Dendritic cell treated with granulocyte-macrophage colony-stimulating factor and Interleukin-4, amounts not matched to agents 40 ng/mL and 50 ng/mL, for 4 days (primary cell): ENCODE measurements at regions not wholly inside any gene's neighbourhood (a gene's known extent, or its start where the extent isn't known, plus 50 kb on each side); places are given as distances from the start of the nearest gene placed in this dataset.
"Not testable (repeated sequence)": the region's sequence is repeated elsewhere in the genome, so short reads cannot be mapped to it uniquely, and the experiment has no call there.

Experiments used
- H3K27ac Mint-ChIP-seq: one replicate; pipeline ENCODE4 v1.8.0; 2022; ENCODE audit warnings: mild to moderate bottlenecking, mixed read lengths
- H3K27me3 Mint-ChIP-seq: one replicate; pipeline ENCODE4 v1.8.0; 2022; ENCODE audit warnings: mild to moderate bottlenecking, mixed read lengths
- H3K36me3 Mint-ChIP-seq: one replicate; pipeline ENCODE4 v1.8.0; 2022; ENCODE audit warnings: low read depth, mixed read lengths
- H3K4me1 Mint-ChIP-seq: one replicate; pipeline ENCODE4 v1.8.0; 2022; ENCODE audit warnings: low read depth, mixed read lengths
- H3K4me3 Mint-ChIP-seq: one replicate; pipeline ENCODE4 v1.8.0; 2022; ENCODE audit warnings: mild to moderate bottlenecking, moderate library complexity, mixed read lengths
- H3K9me3 Mint-ChIP-seq: one replicate; pipeline ENCODE4 v1.8.0; 2022; ENCODE audit warnings: mixed read lengths
- intact Hi-C: fragments of 100-400 bp; cut with micrococcal nuclease; formaldehyde crosslinking; loops from one replicate; pipeline ENCODE4 v1.15.0; 2022

- peaks cover 11% of the 10 kb centered on the region for H3K9me3 Mint-ChIP-seq
- H3K36me3 Mint-ChIP-seq, result no peaks in the 10 kb centered on the region
- no peaks in the 10 kb centered on the region for H3K27me3 Mint-ChIP-seq
- intact Hi-C loops, result no loop called here
- H3K4me1 Mint-ChIP-seq, result peaks cover 19% of the 10 kb centered on the region
- no peak overlapping the region for H3K4me3 Mint-ChIP-seq
- no peak overlapping the region for H3K27ac Mint-ChIP-seq
These were observed 317.1 kb downstream of the BCAT1 start for GRCh38 chr12:24631676-24632426.

- H3K27me3 Mint-ChIP-seq, result no peaks in the 10 kb centered on the region
- no peak overlapping the region for H3K27ac Mint-ChIP-seq
- peaks cover 16% of the 10 kb centered on the region for H3K9me3 Mint-ChIP-seq
- no peak overlapping the region for H3K4me3 Mint-ChIP-seq
- H3K36me3 Mint-ChIP-seq, result no peaks in the 10 kb centered on the region
- peaks cover 23% of the 10 kb centered on the region for H3K4me1 Mint-ChIP-seq
- intact Hi-C loops, result no loop called here
These were observed 318.0 kb downstream of the BCAT1 start for GRCh38 chr12:24630856-24631255.

- intact Hi-C loops, result no loop called here
- Mint-ChIP-seq H3K9me3 (peaks cover 19% of the 10 kb centered on the region), H3K4me1 (peaks cover 24% of the 10 kb centered on the region), H3K27me3 (no peaks in the 10 kb centered on the region), H3K27ac (no peak overlapping the region), H3K4me3 (no peak overlapping the region), H3K36me3 (no peaks in the 10 kb centered on the region)
These were observed 318.5 kb downstream of the BCAT1 start for GRCh38 chr12:24630446-24630845.

- Mint-ChIP-seq H3K4me3 (no peak overlapping the region), H3K27ac (no peak overlapping the region), H3K4me1 (peaks cover 5% of the 10 kb centered on the region), H3K36me3 (no peaks in the 10 kb centered on the region), H3K9me3 (peaks cover 28% of the 10 kb centered on the region), H3K27me3 (no peaks in the 10 kb centered on the region)
- intact Hi-C loops, result no loop called here
These were observed 323.8 kb downstream of the BCAT1 start for GRCh38 chr12:24625103-24625502.

GRCh38 chr12:24619954-24620353 is 328.9 kb downstream of the BCAT1 start:
- H3K36me3 Mint-ChIP-seq, intact Hi-C loops, H3K27ac Mint-ChIP-seq, H3K4me1 Mint-ChIP-seq, H3K27me3 Mint-ChIP-seq, H3K4me3 Mint-ChIP-seq, H3K9me3 Mint-ChIP-seq: not testable (repeated sequence)

GRCh38 chr12:24617471-24617870 is 331.4 kb downstream of the BCAT1 start:
- H3K4me3 Mint-ChIP-seq, result no peak overlapping the region
- intact Hi-C loops, result no loop called here
- no peaks in the 10 kb centered on the region for H3K4me1 Mint-ChIP-seq
- no peaks in the 10 kb centered on the region for H3K36me3 Mint-ChIP-seq
- H3K9me3 Mint-ChIP-seq, result no peaks in the 10 kb centered on the region
- H3K27me3 Mint-ChIP-seq, result no peaks in the 10 kb centered on the region
- H3K27ac Mint-ChIP-seq, result no peak overlapping the region

GRCh38 chr12:24615967-24616411 is 332.9 kb downstream of the BCAT1 start:
- intact Hi-C loops, result no loop called here
- no peak overlapping the region for H3K27ac Mint-ChIP-seq
- no peaks in the 10 kb centered on the region for H3K9me3 Mint-ChIP-seq
- H3K36me3 Mint-ChIP-seq, result no peaks in the 10 kb centered on the region
- no peaks in the 10 kb centered on the region for H3K27me3 Mint-ChIP-seq
- H3K4me3 Mint-ChIP-seq, result no peak overlapping the region
- no peaks in the 10 kb centered on the region for H3K4me1 Mint-ChIP-seq

GRCh38 chr12:24608637-24609285 is 340.1 kb downstream of the BCAT1 start:
- no peak overlapping the region for H3K27ac Mint-ChIP-seq
- H3K4me3 Mint-ChIP-seq, result no peak overlapping the region
- intact Hi-C loops, result no loop called here
- no peaks in the 10 kb centered on the region for H3K27me3 Mint-ChIP-seq
- H3K9me3 Mint-ChIP-seq, result no peaks in the 10 kb centered on the region
- no peaks in the 10 kb centered on the region for H3K36me3 Mint-ChIP-seq
- H3K4me1 Mint-ChIP-seq, result peaks cover 6% of the 10 kb centered on the region

GRCh38 chr12:24608108-24608507 is 340.8 kb downstream of the BCAT1 start:
- intact Hi-C loops, result no loop called here
- Mint-ChIP-seq H3K4me3 (no peak overlapping the region), H3K27ac (no peak overlapping the region), H3K27me3 (no peaks in the 10 kb centered on the region), H3K4me1 (peaks cover 6% of the 10 kb centered on the region), H3K9me3 (no peaks in the 10 kb centered on the region), H3K36me3 (no peaks in the 10 kb centered on the region)

- H3K4me3 Mint-ChIP-seq, result no peak overlapping the region
- H3K36me3 Mint-ChIP-seq, result no peaks in the 10 kb centered on the region
- H3K27ac Mint-ChIP-seq, result no peak overlapping the region
- H3K4me1 Mint-ChIP-seq, result peaks cover 6% of the 10 kb centered on the region
- H3K27me3 Mint-ChIP-seq, result no peaks in the 10 kb centered on the region
- intact Hi-C loops, result no loop called here
- H3K9me3 Mint-ChIP-seq, result no peaks in the 10 kb centered on the region
These were observed 343.0 kb downstream of the BCAT1 start for GRCh38 chr12:24605916-24606315.

GRCh38 chr12:24605466-24605865 is 343.4 kb downstream of the BCAT1 start:
- H3K4me1 Mint-ChIP-seq, result peaks cover 6% of the 10 kb centered on the region
- H3K27ac Mint-ChIP-seq, result no peak overlapping the region
- H3K9me3 Mint-ChIP-seq, result no peaks in the 10 kb centered on the region
- intact Hi-C loops, result no loop called here
- no peaks in the 10 kb centered on the region for H3K27me3 Mint-ChIP-seq
- no peak overlapping the region for H3K4me3 Mint-ChIP-seq
- H3K36me3 Mint-ChIP-seq, result no peaks in the 10 kb centered on the region

- H3K36me3 Mint-ChIP-seq, result no peaks in the 10 kb centered on the region
- H3K27me3 Mint-ChIP-seq, result no peaks in the 10 kb centered on the region
- intact Hi-C loops, result no loop called here
- H3K27ac Mint-ChIP-seq, result no peak overlapping the region
- no peak overlapping the region for H3K4me3 Mint-ChIP-seq
- H3K4me1 Mint-ChIP-seq, result peaks cover 3% of the 10 kb centered on the region
- no peaks in the 10 kb centered on the region for H3K9me3 Mint-ChIP-seq
These were observed 345.5 kb downstream of the BCAT1 start for GRCh38 chr12:24603371-24603770.

GRCh38 chr12:24600996-24601395 is 347.9 kb downstream of the BCAT1 start:
- intact Hi-C loops, result no loop called here
- Mint-ChIP-seq H3K36me3 (no peaks in the 10 kb centered on the region), H3K4me1 (no peaks in the 10 kb centered on the region), H3K27me3 (no peaks in the 10 kb centered on the region), H3K27ac (no peak overlapping the region), H3K9me3 (no peaks in the 10 kb centered on the region), H3K4me3 (no peak overlapping the region)

GRCh38 chr12:24600551-24600950 is 348.4 kb downstream of the BCAT1 start:
- Mint-ChIP-seq H3K27ac (no peak overlapping the region), H3K27me3 (no peaks in the 10 kb centered on the region), H3K36me3 (no peaks in the 10 kb centered on the region), H3K4me1 (no peaks in the 10 kb centered on the region), H3K4me3 (no peak overlapping the region), H3K9me3 (no peaks in the 10 kb centered on the region)
- intact Hi-C loops, result no loop called here

GRCh38 chr12:24599736-24600135 is 349.2 kb downstream of the BCAT1 start:
- Mint-ChIP-seq H3K27me3 (peaks cover 1% of the 10 kb centered on the region), H3K4me3 (no peak overlapping the region), H3K9me3 (no peaks in the 10 kb centered on the region), H3K27ac (no peak overlapping the region), H3K4me1 (no peaks in the 10 kb centered on the region), H3K36me3 (no peaks in the 10 kb centered on the region)
- intact Hi-C loops, result loop anchor here (5.0 to 10.0 kb wide), 2 partner anchors 115 to 492 kb away; no protein-coding TSS in a partner anchor
